ENCODE measurements at regions not wholly inside any gene's neighbourhood (a gene's known extent, or its start where the extent isn't known, plus 50 kb on each side); places are given as distances from the start of the nearest gene placed in this dataset.

GRCh38 chr5:124546643-124547042 lies 199.8 kb downstream of the ZNF608 start:
- TF ChIP-seq TCF12 (IDR thresholded peaks at IDR 0.05): no peak
- no peak for TF ChIP-seq RXRA (IDR thresholded peaks at IDR 0.05; ENCODE audit: borderline replicate concordance, low read depth)
- TF ChIP-seq NFIC (IDR thresholded peaks at IDR 0.05; ENCODE audit: borderline replicate concordance): no peak
- no peak for TF ChIP-seq FOSL2 (IDR thresholded peaks at IDR 0.05; ENCODE audit: borderline replicate concordance, low read depth)
- TF ChIP-seq RCOR1 (IDR thresholded peaks at IDR 0.05; ENCODE audit: low read length): no peak
- TF ChIP-seq MXI1 (IDR thresholded peaks at IDR 0.05; ENCODE audit: low read depth, low read length): no peak
- TF ChIP-seq REST (IDR thresholded peaks at IDR 0.05; ENCODE audit: low read depth, low read length): peak; percentile 97
- no peak for TF ChIP-seq YY1 (IDR thresholded peaks at IDR 0.05; ENCODE audit: low read depth)
- no peak for TF ChIP-seq USF2 (IDR thresholded peaks at IDR 0.05; ENCODE audit: borderline replicate concordance, low read depth, low read length)
- Histone ChIP-seq H3K4me3 (ENCODE audit: low read depth in 2 of 2, low read length in 1 of 2) (no peak overlapping the region), H3K4me2 (no peak overlapping the region), H3K9me2 (no peaks in the 10 kb centered on the region), H3K27me3 (ENCODE audit: insufficient read depth) (no peaks in the 10 kb centered on the region), H2AFZ (ENCODE audit: low read depth) (no peak overlapping the region), H3K4me1 (ENCODE audit: control insufficient read depth in 1 of 2, insufficient read depth in 2 of 2, low read depth in 1 of 2, low read length in 1 of 2) (peaks cover 0 to 2% of the 10 kb centered on the region in 2 experiments; a peak in 1 of 4 replicates), H4K20me1 (ENCODE audit: insufficient read depth) (no peaks in the 10 kb centered on the region), H3F3A (replicated peaks; ENCODE audit: insufficient read depth) (no peaks in the 10 kb centered on the region), H3K9me3 (no peaks in the 10 kb centered on the region), H3K79me2 (ENCODE audit: insufficient read depth) (no peaks in the 10 kb centered on the region), H3K27ac (ENCODE audit: low read depth in 2 of 2, low read length in 1 of 2) (no peak overlapping the region), H3K9ac (no peak overlapping the region), H3K36me3 (replicated peaks in 1 of 2; ENCODE audit: control insufficient read depth in 1 of 2, insufficient read depth in 2 of 2, low read length in 1 of 2) (no peaks in the 10 kb centered on the region)
- 61% methylated on average over 2 of the region's 2 CpGs for WGBS (ENCODE audit: low lambda C conversion rate)
- ChIA-PET POLR2A (no interaction called here), CTCF (no interaction called here)
- no peak for DNase-seq

- Histone ChIP-seq H3K9me3 (no peaks in the 10 kb centered on the region), H2AFZ (ENCODE audit: low read depth) (no peak overlapping the region), H3K9ac (no peak overlapping the region), H3K36me3 (replicated peaks in 1 of 2; ENCODE audit: control insufficient read depth in 1 of 2, insufficient read depth in 2 of 2, low read length in 1 of 2) (no peaks in the 10 kb centered on the region), H4K20me1 (ENCODE audit: insufficient read depth) (no peaks in the 10 kb centered on the region), H3K9me2 (no peaks in the 10 kb centered on the region), H3K4me2 (no peak overlapping the region), H3K79me2 (ENCODE audit: insufficient read depth) (no peaks in the 10 kb centered on the region), H3F3A (replicated peaks; ENCODE audit: insufficient read depth) (no peaks in the 10 kb centered on the region), H3K27me3 (ENCODE audit: insufficient read depth) (no peaks in the 10 kb centered on the region), H3K4me3 (ENCODE audit: low read depth in 2 of 2, low read length in 1 of 2) (no peak overlapping the region), H3K4me1 (ENCODE audit: control insufficient read depth in 1 of 2, insufficient read depth in 2 of 2, low read depth in 1 of 2, low read length in 1 of 2) (peaks cover 0 to 2% of the 10 kb centered on the region in 2 experiments; a peak in 1 of 4 replicates), H3K27ac (ENCODE audit: low read depth in 2 of 2, low read length in 1 of 2) (no peak overlapping the region)
- ChIA-PET CTCF (interaction anchor here (0.9 kb wide), 1 partner anchor 10 kb away, joined by 3 read pairs; no protein-coding TSS in a partner anchor), POLR2A (no interaction called here)
- WGBS (ENCODE audit: low lambda C conversion rate): 57% methylated on average over 2 of the region's 2 CpGs
- DNase-seq: no peak
- no peak for TF ChIP-seq NFIC (IDR thresholded peaks at IDR 0.05; ENCODE audit: borderline replicate concordance)
- no peak for TF ChIP-seq TAF1 (IDR thresholded peaks at IDR 0.05; ENCODE audit: borderline replicate concordance, low read depth, low read length)
- TF ChIP-seq USF2 (IDR thresholded peaks at IDR 0.05; ENCODE audit: borderline replicate concordance, low read depth, low read length): no peak
- no peak for TF ChIP-seq MXI1 (IDR thresholded peaks at IDR 0.05; ENCODE audit: low read depth, low read length)
- no peak for TF ChIP-seq TCF12 (IDR thresholded peaks at IDR 0.05)
- no peak for TF ChIP-seq ELF1 (IDR thresholded peaks at IDR 0.05)
- TF ChIP-seq GATA2 (CRISPR knock-in tag; IDR thresholded peaks at IDR 0.05): no peak
- no peak for TF ChIP-seq CHD2 (IDR thresholded peaks at IDR 0.05; ENCODE audit: low read length, partially characterized antibody)
- TF ChIP-seq SIN3A (IDR thresholded peaks at IDR 0.05; ENCODE audit: borderline replicate concordance, low read depth, low read length): no peak
- no peak for TF ChIP-seq CTCF (IDR thresholded peaks at IDR 0.05)
- no peak for TF ChIP-seq NRF1 (IDR thresholded peaks at IDR 0.05; ENCODE audit: low read depth, low read length)
- TF ChIP-seq JUND (IDR thresholded peaks at IDR 0.05): no peak
- no peak for TF ChIP-seq RXRA (IDR thresholded peaks at IDR 0.05; ENCODE audit: borderline replicate concordance, low read depth)
- TF ChIP-seq MEF2A (IDR thresholded peaks at IDR 0.05; ENCODE audit: borderline replicate concordance, low read depth): no peak
- TF ChIP-seq IRF3 (IDR thresholded peaks at IDR 0.05; ENCODE audit: low read depth, low read length): no peak
Measured at GRCh38 chr5:124544366-124545055, 201.9 kb downstream of the ZNF608 start.

All from SK-N-SH (cell line).